GM18502 (cell line): ENCODE measurements at regions not wholly inside any gene's neighbourhood (a gene's known extent, or its start where the extent isn't known, plus 50 kb on each side); places are given as distances from the start of the nearest gene placed in this dataset.
"Not testable (repeated sequence)": the region's sequence is repeated elsewhere in the genome, so short reads cannot be mapped to it uniquely, and the experiment has no call there.

Experiments
- ATAC-seq: cut with Tn5 transposase; IDR thresholded peaks from one replicate; pipeline ENCODE4 v1.9.1; 2021; ENCODE audit warnings: mild to moderate bottlenecking; ENCODE audit not compliant: unreplicated experiment, poor library complexity

GRCh38 chr16:52312716-52313115 lies 234.2 kb downstream of the TOX3 start:
- no peak for ATAC-seq

GRCh38 chr16:52309446-52310416 lies 237.2 kb downstream of the TOX3 start:
- no peak for ATAC-seq

GRCh38 chr16:52308051-52308450 lies 238.9 kb downstream of the TOX3 start:
- no peak for ATAC-seq

- ATAC-seq: no peak
Observed at GRCh38 chr16:52301026-52301425, 245.9 kb downstream of the TOX3 start.

GRCh38 chr16:52298769-52299168 lies 248.2 kb downstream of the TOX3 start:
- ATAC-seq: no peak

GRCh38 chr16:52296706-52297315 lies 250.1 kb downstream of the TOX3 start:
- ATAC-seq: not testable (repeated sequence)

GRCh38 chr16:52296076-52296475 lies 250.9 kb downstream of the TOX3 start:
- ATAC-seq: no peak

GRCh38 chr16:52294660-52295059 lies 252.3 kb downstream of the TOX3 start:
- no peak for ATAC-seq

GRCh38 chr16:52293204-52293603 lies 253.7 kb downstream of the TOX3 start:
- no peak for ATAC-seq

- no peak for ATAC-seq
Observed at GRCh38 chr16:52283584-52284375, 263.2 kb downstream of the TOX3 start.

- no peak for ATAC-seq
Observed at GRCh38 chr16:52283018-52283417, 263.9 kb downstream of the TOX3 start.

- no peak for ATAC-seq
Observed at GRCh38 chr16:52280086-52280485, 266.9 kb downstream of the TOX3 start.

GRCh38 chr16:52271088-52271750 lies 275.7 kb downstream of the TOX3 start:
- no peak for ATAC-seq

GRCh38 chr16:52265446-52265861 lies 281.5 kb downstream of the TOX3 start:
- ATAC-seq: no peak

GRCh38 chr16:52257534-52257933 lies 289.4 kb downstream of the TOX3 start:
- ATAC-seq: no peak

GRCh38 chr16:52256310-52257078 lies 290.4 kb downstream of the TOX3 start:
- ATAC-seq: no peak

- ATAC-seq: no peak
Observed at GRCh38 chr16:52254746-52255145, 292.2 kb downstream of the TOX3 start.

- no peak for ATAC-seq
Observed at GRCh38 chr16:52252680-52253079, 294.3 kb downstream of the TOX3 start.

GRCh38 chr16:52251495-52251894 lies 295.4 kb downstream of the TOX3 start:
- ATAC-seq: no peak

GRCh38 chr16:52247737-52248136 lies 299.2 kb downstream of the TOX3 start:
- ATAC-seq: no peak
